HepG2 (cell line): ENCODE measurements at regions not wholly inside any gene's neighbourhood (a gene's known extent, or its start where the extent isn't known, plus 50 kb on each side); places are given as distances from the start of the nearest gene placed in this dataset.

Experiments used
- ATAC-seq: fragments of 200-7000 bp; cut with Tn5 transposase; 3 replicates; pipeline ENCODE4 v1.9.1; 2020; ENCODE audit warnings: mild to moderate bottlenecking, moderate library complexity
- BruUV-seq: library from RNA; stranded (reverse); fragments of 400-500 nt; replicated peaks from 2 replicates; lab custom pipeline; 2021; lab: Mats Ljungman, UMichigan
- CTCF ChIA-PET: fragments of 300-600 bp; formaldehyde crosslinking; extraction: SDS; loops from one replicate; lab custom pipeline; 2021; ENCODE audit warnings: low total read pairs, inconsistent platforms, low intra/inter-chr PET ratio; lab: Yijun Ruan, JAX
- POLR2A ChIA-PET: fragments of 350-600 bp; sonication (Branson Sonifier 250); formaldehyde crosslinking; loops from one replicate; lab custom pipeline; 2020; ENCODE audit warnings: antibody characterized with exemption, inconsistent platforms; lab: Yijun Ruan, JAX
- DNase-seq: peaks from one replicate; pipeline ENCODE4 v3.0.0-alpha.2; 2015; ENCODE audit warnings: low spot score
- FAIRE-seq: peaks from 3 replicates; lab custom pipeline; 2011; peaks lifted over from hg19 to GRCh38; lab: Jason Lieb, UNC
- H2AFZ ChIP-seq: one replicate; pipeline ENCODE4 v1.6.1; 2011; ENCODE audit warnings: low read length, inconsistent platforms
- H3K27ac ChIP-seq: fragments of 300-600 bp; 3 replicates; pipeline ENCODE4 v1.8.0; 2011; ENCODE audit warnings: mixed run types, mild to moderate bottlenecking, mixed read lengths, low read length, inconsistent platforms; ENCODE audit not compliant: insufficient read depth; ENCODE audit errors: extremely low read length
- H3K27me3 ChIP-seq, 2 experiments: fragments of 200-600 bp in 1 of 2; 2 replicates in 1 of 2; 3 replicates in 1 of 2; pipeline versions ENCODE4 v1.6.0 to v1.8.0; 2011; ENCODE audit warnings: low read length in 2 of 2, mild to moderate bottlenecking in 2 of 2, moderate library complexity in 2 of 2, inconsistent platforms in 1 of 2; ENCODE audit not compliant: insufficient read depth in 2 of 2, control insufficient read depth in 1 of 2
- H3K36me3 ChIP-seq, 2 experiments: fragments of 200-600 bp in 1 of 2; replicated peaks in 1 of 2; 2 replicates in 1 of 2; 3 replicates in 1 of 2; pipeline versions ENCODE4 v1.5.1 to v1.8.0; 2011; ENCODE audit warnings: low read length in 2 of 2, inconsistent platforms in 1 of 2; ENCODE audit not compliant: insufficient read depth in 2 of 2, control insufficient read depth in 1 of 2
- H3K4me1 ChIP-seq: 2 replicates; pipeline ENCODE4 v1.5.1; 2012; ENCODE audit warnings: low read length, inconsistent platforms; ENCODE audit not compliant: insufficient read depth
- H3K4me2 ChIP-seq: 2 replicates; pipeline ENCODE4 v1.6.0; 2011; ENCODE audit warnings: low read depth, low read length, inconsistent platforms
- H3K4me3 ChIP-seq, 3 experiments: fragments of 200-600 bp in 1 of 3; sonication (generic), shearing (Covaris generic) in 1 of 3; replicated peaks in 1 of 3; 2 replicates each; pipeline ENCODE4 v1.5.1; 2011 to 2016; ENCODE audit warnings: low read length in 3 of 3, inconsistent platforms in 2 of 3, low read depth in 2 of 3, mild to moderate bottlenecking in 2 of 3, control low read depth in 1 of 3, mixed read lengths in 1 of 3; ENCODE audit not compliant: insufficient read depth in 1 of 3
- H3K79me2 ChIP-seq: one replicate; pipeline ENCODE4 v1.6.1; 2011; ENCODE audit warnings: low read length, inconsistent platforms; ENCODE audit not compliant: insufficient read depth
- H3K9ac ChIP-seq: 2 replicates; pipeline ENCODE4 v1.6.0; 2011; ENCODE audit warnings: mild to moderate bottlenecking, low read depth, low read length, inconsistent platforms; ENCODE audit not compliant: insufficient read depth
- H3K9me3 ChIP-seq: 2 replicates; pipeline ENCODE4 v1.5.1; 2012; ENCODE audit warnings: mild to moderate bottlenecking, low read length
- H4K20me1 ChIP-seq: 2 replicates; pipeline ENCODE4 v1.6.0; 2011; ENCODE audit warnings: inconsistent platforms, mild to moderate bottlenecking, low read length, moderate library complexity; ENCODE audit not compliant: insufficient read depth
- ARHGAP35 ChIP-seq: sonication (generic); formaldehyde crosslinking; IDR thresholded peaks from 2 replicates; pipeline ENCODE4 v1.9.0; 2022; ENCODE audit warnings: mild to moderate bottlenecking, inconsistent platforms, moderate library complexity, missing genetic modification reagents, borderline replicate concordance
- CENPT ChIP-seq: sonication (generic); formaldehyde crosslinking; IDR thresholded peaks from 2 replicates; pipeline ENCODE4 v1.8.0; 2022; ENCODE audit warnings: low read depth, mild to moderate bottlenecking, moderate library complexity, missing genetic modification reagents
- CREB3 ChIP-seq: sonication (generic); formaldehyde crosslinking; IDR thresholded peaks from 2 replicates; pipeline ENCODE4 v1.5.0; 2020; ENCODE audit warnings: missing genetic modification reagents
- DPF2 ChIP-seq: sonication (generic); formaldehyde crosslinking; IDR thresholded peaks from 2 replicates; pipeline ENCODE4 v1.4.0; 2020; ENCODE audit warnings: mild to moderate bottlenecking, low read depth, missing genetic modification reagents, borderline replicate concordance
- ELF3 ChIP-seq: IDR thresholded peaks from 2 replicates; pipeline ENCODE4 v1.6.1; 2016; ENCODE audit warnings: missing genetic modification reagents, missing compliant biosample characterization
- IKZF1 ChIP-seq: fragments of 450-650 bp; IDR thresholded peaks from 2 replicates; pipeline ENCODE4 v1.7.1; 2016
- MYC ChIP-seq: sonication (generic); formaldehyde crosslinking; IDR thresholded peaks from 2 replicates; pipeline ENCODE4 v1.9.0; 2021; ENCODE audit warnings: missing genetic modification reagents, borderline replicate concordance
- NFKBIZ ChIP-seq: IDR thresholded peaks from 2 replicates; pipeline ENCODE4 v1.6.1; 2018; ENCODE audit warnings: missing genetic modification reagents, missing compliant biosample characterization
- SOX6 ChIP-seq, 2 experiments: fragments of 450-650 bp in 1 of 2; sonication (generic) in 1 of 2; formaldehyde crosslinking in 1 of 2; IDR thresholded peaks; 2 replicates each; pipeline versions ENCODE4 v1.4.0 to v1.6.1; 2017 to 2020; ENCODE audit warnings: antibody characterized with exemption in 1 of 2, mild to moderate bottlenecking in 1 of 2, missing genetic modification reagents in 1 of 2
- ZFAT ChIP-seq: sonication (generic); formaldehyde crosslinking; conservative IDR thresholded peaks from 2 replicates; pipeline ENCODE4 v1.8.1; 2023; ENCODE audit warnings: missing genetic modification reagents, inconsistent platforms
- ZNF609 ChIP-seq: sonication (generic); formaldehyde crosslinking; IDR thresholded peaks from 2 replicates; pipeline ENCODE4 v1.4.0; 2020; ENCODE audit warnings: mild to moderate bottlenecking, missing genetic modification reagents, borderline replicate concordance
- ZNF83 ChIP-seq: sonication (generic); formaldehyde crosslinking; IDR thresholded peaks from 2 replicates; pipeline ENCODE4 v1.4.0; 2020; ENCODE audit warnings: missing genetic modification reagents, mild to moderate bottlenecking, borderline replicate concordance
- ZSCAN22 ChIP-seq: sonication (generic); formaldehyde crosslinking; IDR thresholded peaks from 2 replicates; pipeline ENCODE4 v1.4.0; 2020; ENCODE audit warnings: mild to moderate bottlenecking, missing genetic modification reagents
- ZSCAN31 ChIP-seq: sonication (generic); formaldehyde crosslinking; IDR thresholded peaks from 2 replicates; pipeline ENCODE4 v1.5.0; 2020; ENCODE audit warnings: low read depth, mild to moderate bottlenecking, missing genetic modification reagents
- WGBS: methylation state at CpG from one replicate; pipeline ENCODE4 v1.1.6; 2017; ENCODE audit warnings: low lambda C conversion rate; 5-methylcytosine and 5-hydroxymethylcytosine counted together
- in situ Hi-C: cut with HindIII; loops from 2 replicates; pipeline ENCODE4 v1.10.0; 2017; ENCODE audit warnings: low pct_unique_long_range_greater_than_20kb; ENCODE audit not compliant: extremely low pct_ligation_motif_present
- intact Hi-C: fragments of 100-400 bp; cut with micrococcal nuclease; formaldehyde crosslinking; loops from one replicate; pipeline ENCODE4 v1.10.0; 2022; ENCODE audit not compliant: unreplicated experiment

- no peaks in the 10 kb centered on the region for H3K9me3 ChIP-seq
- ChIA-PET POLR2A (no interaction called here), CTCF (no interaction called here)
- H3K4me2 ChIP-seq: no peak overlapping the region
- H3K4me3 ChIP-seq: no peak overlapping the region
- H2AFZ ChIP-seq: no peak overlapping the region
- in situ Hi-C loops: no loop called here
- no peaks in the 10 kb centered on the region for H3K27me3 ChIP-seq
- H3K4me1 ChIP-seq: no peaks in the 10 kb centered on the region
- 15% methylated on average over 1 of the region's 1 CpG for WGBS
- no TSS peak for BruUV-seq
- H3K36me3 ChIP-seq: no peaks in the 10 kb centered on the region
- FAIRE-seq: no peak
- intact Hi-C loops: no loop called here
- TF ChIP-seq ELF3: no peak
- H4K20me1 ChIP-seq: no peaks in the 10 kb centered on the region
- ATAC-seq: no peak
- no peak overlapping the region for H3K27ac ChIP-seq
- no peak overlapping the region for H3K9ac ChIP-seq
- no peaks in the 10 kb centered on the region for H3K79me2 ChIP-seq
- no peak for DNase-seq
These were observed 341.0 kb downstream of the LMO4 start for GRCh38 chr1:87669674-87670073.

GRCh38 chr1:87673309-87673708, 344.6 kb downstream of the LMO4 start:
- Histone ChIP-seq H3K4me2 (no peak overlapping the region), H2AFZ (no peak overlapping the region), H3K9ac (no peak overlapping the region), H3K79me2 (no peaks in the 10 kb centered on the region), H3K27ac (no peak overlapping the region), H3K27me3 (no peaks in the 10 kb centered on the region), H4K20me1 (no peaks in the 10 kb centered on the region), H3K9me3 (no peaks in the 10 kb centered on the region), H3K4me3 (no peak overlapping the region), H3K36me3 (no peaks in the 10 kb centered on the region), H3K4me1 (no peaks in the 10 kb centered on the region)
- intact Hi-C loops (no loop called here), in situ Hi-C loops (no loop called here)
- ATAC-seq: no peak
- no TSS peak for BruUV-seq
- no peak for FAIRE-seq
- ChIA-PET CTCF (no interaction called here), POLR2A (no interaction called here)
- 32% methylated on average over 5 of the region's 5 CpGs for WGBS
- DNase-seq: no peak
- no peak for TF ChIP-seq CENPT (CRISPR knock-in tag)
- TF ChIP-seq DPF2: no peak
- TF ChIP-seq NFKBIZ (CRISPR knock-in tag): no peak
- no peak for TF ChIP-seq SOX6 (IDR thresholded peaks at IDR 0.05)
- no peak for TF ChIP-seq SOX6 (CRISPR knock-in tag; IDR thresholded peaks at IDR 0.05)
- no peak for TF ChIP-seq ZNF83 (CRISPR knock-in tag)
- no peak for TF ChIP-seq CREB3 (CRISPR knock-in tag)
- TF ChIP-seq ZSCAN31: no peak
- TF ChIP-seq ZFAT: no peak
- no peak for TF ChIP-seq IKZF1
- TF ChIP-seq ARHGAP35 (CRISPR knock-in tag): no peak
- TF ChIP-seq ZNF609 (CRISPR knock-in tag): no peak
- TF ChIP-seq MYC (CRISPR knock-in tag): no peak
- no peak for TF ChIP-seq ZSCAN22 (CRISPR knock-in tag)
